ENCODE measurements at regions not wholly inside any gene's neighbourhood (a gene's known extent, or its start where the extent isn't known, plus 50 kb on each side); places are given as distances from the start of the nearest gene placed in this dataset.

GRCh38 chr7:94330269-94331020 lies 64.2 kb upstream of the COL1A2 start (continued):
- TF ChIP-seq ZBTB49 (CRISPR knock-in tag; IDR thresholded peaks at IDR 0.05; ENCODE audit: borderline replicate concordance) (no peak), NCOA2 (IDR thresholded peaks at IDR 0.05; ENCODE audit: partially characterized antibody in 2 of 2) (no peak), CHD7 (IDR thresholded peaks at IDR 0.05; ENCODE audit: low read depth, low read length) (no peak)
